Endometrium (tissue), 2 donors: ENCODE measurements at regions not wholly inside any gene's neighbourhood (a gene's known extent, or its start where the extent isn't known, plus 50 kb on each side); places are given as distances from the start of the nearest gene placed in this dataset.
"Not testable (repeated sequence)": the region's sequence is repeated elsewhere in the genome, so short reads cannot be mapped to it uniquely, and the experiment has no call there.

Experiments
- FAIRE-seq: peaks from 2 replicates; lab custom pipeline; 2012; peaks lifted over from hg19 to GRCh38; lab: Jason Lieb, UNC
- donor health status: control.
- donor health status: control.

GRCh38 chr4:3588517-3589194 lies 56.4 kb upstream of the LRPAP1 start:
- not testable (repeated sequence) for FAIRE-seq

GRCh38 chr4:3586596-3586995 lies 54.4 kb upstream of the LRPAP1 start:
- FAIRE-seq = not testable (repeated sequence)

GRCh38 chr4:3585567-3585966 lies 53.3 kb upstream of the LRPAP1 start:
- FAIRE-seq = not testable (repeated sequence)

- FAIRE-seq = no peak
These were observed 49.9 kb upstream of the LRPAP1 start for GRCh38 chr4:3582091-3582475.
